DMS153 (cell line): ENCODE measurements at regions not wholly inside any gene's neighbourhood (a gene's known extent, or its start where the extent isn't known, plus 50 kb on each side); places are given as distances from the start of the nearest gene placed in this dataset.

Experiments used
- DNase-seq: peaks from one replicate; lab custom pipeline; 2025; lab: John Stamatoyannopoulos, UW

- DNase-seq: no peak
Measured at GRCh38 chr4:20598626-20599025, 101.6 kb upstream of the PACRGL start.

DNA sequence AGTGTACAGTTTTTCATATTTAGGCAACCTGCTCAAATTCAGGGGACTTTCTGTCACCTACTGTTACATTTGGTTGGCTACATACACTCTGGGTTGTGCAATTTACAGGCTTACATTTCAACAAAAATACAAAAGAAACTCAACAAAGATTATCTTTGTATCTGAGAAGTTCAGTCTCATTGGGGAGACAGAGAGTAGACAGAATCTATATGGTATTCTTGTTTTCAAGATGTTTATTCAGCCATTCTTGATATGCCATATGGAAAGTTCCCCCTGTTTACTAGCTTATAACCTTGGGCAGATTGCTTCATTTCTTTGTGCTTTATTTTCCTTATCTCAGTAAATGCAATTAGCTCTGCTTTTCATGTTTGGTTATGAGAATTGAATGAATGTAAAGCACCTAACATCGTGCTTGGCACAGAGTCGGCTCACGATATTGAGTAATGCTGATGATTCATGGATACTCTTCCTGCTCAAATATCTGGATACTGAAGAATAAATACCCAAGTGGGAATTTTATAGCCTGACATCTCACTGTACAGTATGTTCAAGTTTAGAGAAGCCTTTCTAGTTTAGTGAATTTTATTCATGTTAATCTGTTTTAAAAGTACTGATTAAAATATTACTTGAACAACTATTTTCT is 96.5 kb upstream of the PACRGL start:
- no peak for DNase-seq

DNA sequence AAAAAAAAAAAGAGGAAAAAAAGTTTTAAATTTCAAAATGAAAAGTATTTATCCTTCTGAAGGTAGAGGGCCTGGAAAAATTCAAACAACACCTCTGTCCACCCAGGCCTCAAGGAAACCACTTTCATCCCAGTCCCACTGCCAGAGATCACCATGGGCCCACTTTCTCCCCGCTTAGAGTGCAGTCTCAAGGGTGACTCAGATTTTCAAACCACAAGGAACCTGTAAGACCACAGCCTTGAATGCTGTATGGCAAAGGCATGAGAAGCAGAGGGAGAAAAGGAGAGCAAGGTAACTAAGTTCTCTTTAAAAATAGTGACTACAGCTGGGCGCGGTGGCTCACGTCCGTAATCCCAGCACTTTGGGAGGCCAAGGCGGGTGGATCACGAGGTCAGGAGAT is 87.9 kb upstream of the PACRGL start:
- DNase-seq: no peak

DNA sequence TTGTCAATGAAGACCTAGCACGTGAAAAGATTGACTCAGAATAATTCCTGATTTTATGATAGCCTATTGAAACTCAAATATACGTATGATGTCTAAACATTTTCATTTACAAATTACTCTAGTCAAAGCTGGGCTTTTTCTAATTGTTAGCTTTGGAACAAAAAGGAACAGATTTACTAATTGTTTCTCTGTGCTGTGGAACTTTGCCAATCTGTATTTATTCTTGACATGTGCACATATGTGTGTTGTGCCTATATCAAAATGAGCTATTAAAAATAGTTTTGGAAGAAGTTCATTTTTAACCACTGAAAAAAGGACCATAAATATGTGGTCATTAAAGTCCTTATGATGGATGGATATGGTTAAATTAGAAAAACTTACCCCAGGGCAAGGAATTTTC is 85.4 kb upstream of the PACRGL start:
- DNase-seq: no peak

GRCh38 chr4:20615486-20616260 is 84.6 kb upstream of the PACRGL start:
- no peak for DNase-seq

GRCh38 chr4:20616313-20616712 is 83.9 kb upstream of the PACRGL start:
- DNase-seq: no peak

DNA sequence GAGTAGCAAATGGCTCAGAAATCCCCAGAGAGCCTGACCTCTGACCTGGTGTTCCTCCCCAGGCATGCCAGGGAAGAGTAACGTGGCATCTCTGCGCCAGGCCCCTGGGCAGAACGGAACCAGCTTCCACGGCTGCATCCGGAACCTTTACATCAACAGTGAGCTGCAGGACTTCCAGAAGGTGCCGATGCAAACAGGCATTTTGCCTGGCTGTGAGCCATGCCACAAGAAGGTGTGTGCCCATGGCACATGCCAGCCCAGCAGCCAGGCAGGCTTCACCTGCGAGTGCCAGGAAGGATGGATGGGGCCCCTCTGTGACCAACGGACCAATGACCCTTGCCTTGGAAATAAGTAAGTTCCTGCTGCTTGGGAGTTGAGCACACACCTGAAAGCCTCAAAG is 83.4 kb upstream of the PACRGL start:
- DNase-seq: no peak

GRCh38 chr4:20617678-20618396 is 82.4 kb upstream of the PACRGL start:
- DNase-seq: no peak

DNA sequence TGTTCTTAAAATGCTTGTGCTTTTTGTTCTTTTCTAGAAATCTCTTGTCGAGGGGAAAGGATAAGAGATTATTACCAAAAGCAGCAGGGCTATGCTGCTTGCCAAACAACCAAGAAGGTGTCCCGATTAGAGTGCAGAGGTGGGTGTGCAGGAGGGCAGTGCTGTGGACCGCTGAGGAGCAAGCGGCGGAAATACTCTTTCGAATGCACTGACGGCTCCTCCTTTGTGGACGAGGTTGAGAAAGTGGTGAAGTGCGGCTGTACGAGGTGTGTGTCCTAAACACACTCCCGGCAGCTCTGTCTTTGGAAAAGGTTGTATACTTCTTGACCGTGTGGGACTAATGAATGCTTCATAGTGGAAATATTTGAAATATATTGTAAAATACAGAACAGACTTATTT is 81.5 kb upstream of the PACRGL start:
- no peak for DNase-seq

- no peak for DNase-seq
Measured at GRCh38 chr4:20621476-20621875, 78.8 kb upstream of the PACRGL start.

- DNase-seq: no peak
Measured at GRCh38 chr4:20622701-20623100, 77.6 kb upstream of the PACRGL start.

DNA sequence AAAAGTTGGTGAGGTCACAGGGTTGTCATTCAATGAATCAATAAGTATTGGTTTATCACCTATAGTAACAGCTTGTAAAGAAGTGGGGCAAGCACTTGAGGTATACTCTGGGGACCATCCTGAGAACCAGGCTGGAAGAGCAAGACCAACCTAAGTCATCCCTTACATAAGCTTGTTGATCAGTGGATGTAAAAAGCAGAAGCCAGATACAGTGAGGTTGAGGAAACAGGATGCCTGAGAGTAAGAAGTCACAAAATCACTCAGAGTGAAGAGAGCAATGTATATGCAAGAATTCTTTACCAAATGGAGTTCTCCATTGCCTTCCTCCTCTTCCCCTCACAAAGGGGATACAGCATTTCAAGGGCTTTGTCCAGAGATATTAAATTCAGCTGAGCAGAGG is 76.3 kb upstream of the PACRGL start:
- DNase-seq: no peak

DNA sequence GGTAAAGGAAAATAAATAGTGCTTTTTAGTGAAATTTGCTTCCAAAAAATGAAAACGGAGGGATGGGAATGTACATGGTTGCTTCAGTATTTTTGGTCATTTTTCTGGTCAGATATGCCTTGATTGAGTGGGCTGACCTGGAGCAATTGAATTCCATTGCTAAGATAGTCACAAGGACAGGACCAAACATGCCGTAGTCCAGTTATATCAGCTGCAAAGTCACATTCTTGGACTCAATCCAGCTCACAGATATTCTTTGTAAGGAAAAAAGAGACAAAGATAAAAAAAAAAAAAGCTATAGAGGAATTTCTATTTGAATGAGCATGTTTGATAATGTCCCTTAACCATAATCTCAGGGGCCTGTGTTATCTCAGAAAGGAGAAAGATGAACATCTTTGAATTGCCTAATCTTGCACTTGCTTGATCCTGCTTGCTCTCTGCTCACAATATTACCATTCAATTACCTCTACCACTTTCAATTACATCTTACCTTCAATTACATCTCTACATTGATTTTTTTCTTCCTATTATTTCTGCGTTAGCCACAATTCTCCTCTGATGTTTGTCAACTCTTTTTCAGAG is 75.4 kb upstream of the PACRGL start:
- no peak for DNase-seq

- no peak for DNase-seq
Measured at GRCh38 chr4:20625426-20625825, 74.8 kb upstream of the PACRGL start.

- no peak for DNase-seq
Measured at GRCh38 chr4:20626326-20627005, 73.8 kb upstream of the PACRGL start.

DNA sequence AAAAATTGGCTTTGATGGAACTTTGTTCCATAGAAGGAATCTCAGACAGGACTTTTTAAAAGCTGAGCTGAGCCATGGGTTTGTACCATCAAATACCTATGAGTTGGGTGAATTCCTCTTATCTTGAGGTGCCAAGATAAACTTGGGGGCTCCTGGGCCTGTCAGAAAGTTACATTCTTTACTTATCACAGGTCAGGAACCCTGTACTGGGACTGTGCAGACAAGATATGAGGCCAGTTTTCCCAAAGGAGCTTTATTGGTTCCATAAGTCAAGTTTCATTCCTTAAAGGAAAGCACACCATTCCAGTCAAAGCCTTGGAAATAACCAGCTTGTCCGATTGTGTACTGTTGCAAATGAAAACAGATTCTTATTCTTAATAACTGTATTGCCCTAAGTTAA is 72.4 kb upstream of the PACRGL start:
- no peak for DNase-seq

DNA sequence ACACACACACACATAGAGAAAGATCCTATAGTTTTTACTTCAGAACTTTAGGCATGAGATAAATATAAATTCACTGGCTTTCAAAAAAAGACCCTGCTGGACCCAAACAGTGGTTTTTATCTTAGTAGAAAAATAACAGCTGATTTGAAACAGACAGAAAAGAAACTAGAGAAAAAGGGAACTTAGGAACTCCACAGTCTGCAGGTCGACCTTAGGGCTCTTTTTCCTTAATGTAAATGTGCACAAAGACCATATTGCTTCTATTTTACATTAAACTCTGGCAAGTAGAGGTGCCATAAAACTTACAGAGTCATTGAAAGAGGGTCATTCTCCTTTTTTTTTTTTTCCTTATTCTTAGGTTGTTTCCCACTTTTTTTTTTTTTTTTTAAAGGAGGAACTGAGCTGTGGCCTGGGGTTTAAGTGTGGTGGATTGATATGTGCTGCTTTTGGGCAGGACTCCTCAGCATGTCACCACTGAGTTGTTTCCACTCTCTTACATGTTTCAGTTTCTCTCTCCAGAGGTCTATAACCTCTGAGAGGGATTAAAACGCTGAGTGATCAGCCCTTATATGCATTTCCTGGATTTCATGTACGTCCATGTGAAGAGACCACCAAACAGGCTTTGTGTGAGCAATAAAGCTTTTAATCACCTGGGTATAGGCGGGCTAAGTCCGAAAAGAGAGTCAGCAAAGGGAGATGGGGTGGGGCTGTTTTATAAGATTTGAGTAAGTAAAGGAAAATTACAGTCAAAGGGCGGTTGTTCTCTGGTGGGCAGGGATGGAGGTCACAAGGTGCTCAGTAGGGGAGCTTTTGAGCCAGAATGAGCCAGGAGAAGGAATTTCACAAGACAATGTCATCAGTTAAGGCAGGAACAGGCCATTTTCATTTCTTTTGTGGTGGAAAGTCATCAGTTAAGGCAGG is 70.8 kb upstream of the PACRGL start:
- DNase-seq: no peak

DNA sequence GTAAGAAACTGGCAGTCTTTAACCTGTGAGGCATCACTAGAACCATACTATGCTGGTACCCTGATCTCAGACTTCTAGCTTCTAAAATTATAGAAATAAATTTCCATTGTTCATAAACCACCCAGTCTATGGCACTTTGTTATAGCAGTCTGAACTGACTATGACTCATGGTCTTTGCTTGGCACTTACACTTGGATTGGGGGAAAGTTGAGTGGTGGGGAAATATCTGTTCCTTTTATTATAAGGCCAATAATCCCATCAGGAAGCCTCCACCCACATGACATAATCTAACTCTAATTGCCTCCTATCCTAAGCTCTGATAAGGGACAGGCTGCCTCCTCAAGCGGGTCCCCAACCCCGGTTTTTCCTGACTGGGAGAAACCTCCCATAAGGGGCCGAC is 61.4 kb upstream of the PACRGL start:
- DNase-seq: peak; percentile 19

DNA sequence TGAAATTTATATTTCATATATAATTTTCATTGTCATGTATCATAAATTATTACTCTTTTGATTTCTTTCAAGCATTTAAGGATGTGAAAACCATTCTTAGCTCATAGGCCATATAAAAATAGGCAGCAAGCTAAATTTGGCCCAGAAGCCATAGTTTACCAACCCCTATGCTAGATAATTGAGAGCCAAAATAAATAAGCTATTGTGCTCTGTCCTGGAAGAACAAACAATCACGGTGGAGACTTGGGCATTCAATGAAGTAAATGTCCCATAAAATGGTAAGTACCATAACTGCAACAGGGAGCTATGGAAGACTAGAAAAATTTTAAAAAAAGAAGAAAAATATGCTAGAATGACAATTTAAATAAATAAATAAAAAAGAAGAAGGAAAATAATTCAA is 60.9 kb upstream of the PACRGL start:
- DNase-seq: peak; percentile 60

DNA sequence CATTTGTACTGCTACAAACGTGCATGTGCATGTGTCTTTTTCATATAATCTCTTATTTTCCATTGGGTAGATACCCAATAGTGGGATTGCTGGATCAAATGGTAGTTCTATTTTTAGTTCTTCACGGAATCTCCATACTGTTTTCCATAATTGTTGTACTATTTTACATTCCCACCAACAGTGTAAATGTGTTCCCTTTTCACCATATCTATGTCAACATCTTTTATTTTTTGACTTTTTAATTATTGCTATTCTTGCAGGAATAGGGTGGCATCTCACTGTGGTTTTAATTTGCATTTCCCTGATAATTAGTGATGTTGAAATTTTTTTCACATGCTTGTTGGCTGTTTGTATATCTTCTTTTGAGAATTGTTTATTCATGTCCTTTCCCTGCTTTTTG is 59.3 kb upstream of the PACRGL start:
- DNase-seq: no peak

GRCh38 chr4:20641976-20642375 is 58.3 kb upstream of the PACRGL start:
- no peak for DNase-seq
